GM12892 (cell line): ENCODE measurements at regions not wholly inside any gene's neighbourhood (a gene's known extent, or its start where the extent isn't known, plus 50 kb on each side); places are given as distances from the start of the nearest gene placed in this dataset.

Experiments
- POLR2A ChIP-seq: IDR thresholded peaks from 2 replicates; pipeline ENCODE4 v1.6.1; 2011; ENCODE audit warnings: low read depth, low read length, control low read depth
- POLR2AphosphoS5 ChIP-seq: IDR thresholded peaks from 2 replicates; pipeline ENCODE4 v1.6.1; 2011; ENCODE audit warnings: low read depth, low read length, control low read depth

GRCh38 chr6:14386263-14386662 is 268.7 kb downstream of the CD83 start:
- no peak for TF ChIP-seq POLR2A
- no peak for TF ChIP-seq POLR2AphosphoS5
